ENCODE measurements at regions not wholly inside any gene's neighbourhood (a gene's known extent, or its start where the extent isn't known, plus 50 kb on each side); places are given as distances from the start of the nearest gene placed in this dataset.

DNA sequence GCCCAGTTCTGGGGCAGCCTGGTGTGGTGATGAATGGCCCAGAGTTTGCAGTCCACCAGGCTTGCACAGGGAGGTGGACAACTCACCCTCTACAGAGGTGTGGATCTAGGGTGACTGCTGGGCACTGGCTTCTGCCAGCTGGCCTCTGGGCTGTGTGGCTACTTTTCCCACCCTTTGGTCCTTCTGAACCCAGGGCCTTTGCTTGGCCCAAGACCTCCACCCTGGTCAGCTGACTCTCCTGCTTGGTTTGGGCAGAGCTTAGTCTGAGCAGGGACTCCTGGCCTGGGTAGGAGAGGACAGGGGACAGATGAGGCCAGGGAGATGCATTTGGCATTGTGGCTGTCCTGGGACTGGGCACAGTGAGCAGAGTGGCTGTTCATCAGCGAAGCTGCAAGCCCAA lies 83.0 kb upstream of the SHANK2 start:
- H3K27ac ChIP-seq, result no peak overlapping the region
- ChIA-PET CTCF (interaction anchor here (0.6 to 1.4 kb wide), 2 partner anchors 8 to 230 kb away, joined by 4 read pairs; no protein-coding TSS in a partner anchor), POLR2A (ENCODE audit: low non-redundant PET) (no interaction called here)
- TF ChIP-seq, protein P1, sequence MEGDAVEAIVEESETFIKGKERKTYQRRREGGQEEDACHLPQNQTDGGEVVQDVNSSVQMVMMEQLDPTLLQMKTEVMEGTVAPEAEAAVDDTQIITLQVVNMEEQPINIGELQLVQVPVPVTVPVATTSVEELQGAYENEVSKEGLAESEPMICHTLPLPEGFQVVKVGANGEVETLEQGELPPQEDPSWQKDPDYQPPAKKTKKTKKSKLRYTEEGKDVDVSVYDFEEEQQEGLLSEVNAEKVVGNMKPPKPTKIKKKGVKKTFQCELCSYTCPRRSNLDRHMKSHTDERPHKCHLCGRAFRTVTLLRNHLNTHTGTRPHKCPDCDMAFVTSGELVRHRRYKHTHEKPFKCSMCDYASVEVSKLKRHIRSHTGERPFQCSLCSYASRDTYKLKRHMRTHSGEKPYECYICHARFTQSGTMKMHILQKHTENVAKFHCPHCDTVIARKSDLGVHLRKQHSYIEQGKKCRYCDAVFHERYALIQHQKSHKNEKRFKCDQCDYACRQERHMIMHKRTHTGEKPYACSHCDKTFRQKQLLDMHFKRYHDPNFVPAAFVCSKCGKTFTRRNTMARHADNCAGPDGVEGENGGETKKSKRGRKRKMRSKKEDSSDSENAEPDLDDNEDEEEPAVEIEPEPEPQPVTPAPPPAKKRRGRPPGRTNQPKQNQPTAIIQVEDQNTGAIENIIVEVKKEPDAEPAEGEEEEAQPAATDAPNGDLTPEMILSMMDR (conservative IDR thresholded peaks at IDR 0.05; ENCODE audit: low read depth), result no peak
- no peak for DNase-seq (ENCODE audit: low spot score)

DNA sequence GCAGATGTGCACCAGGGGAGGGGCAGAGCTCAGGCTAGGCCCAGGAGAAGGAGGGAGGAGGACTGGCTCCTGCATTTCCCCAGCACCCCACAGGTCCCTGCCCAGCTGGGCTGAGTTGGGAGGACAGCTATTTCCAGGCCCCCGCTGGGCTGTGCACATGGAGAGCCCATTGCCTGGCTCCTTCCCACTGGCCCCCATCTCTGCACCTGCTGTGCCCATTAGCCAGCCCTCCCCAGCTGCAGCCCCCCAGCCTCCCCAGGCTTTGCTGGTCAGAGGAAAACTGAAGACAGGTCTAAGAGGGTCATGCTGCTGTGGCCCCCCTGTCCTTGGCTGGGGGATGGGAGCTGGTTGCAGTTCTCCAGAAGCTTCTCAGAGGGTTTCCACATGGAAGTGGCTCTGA lies 81.8 kb upstream of the SHANK2 start:
- H3K27ac ChIP-seq, result no peak overlapping the region
- CTCF ChIA-PET, result interaction anchor here (1.4 kb wide), 1 partner anchor 9 kb away, joined by 4 read pairs; no protein-coding TSS in a partner anchor
- DNase-seq (ENCODE audit: low spot score), result no peak
- POLR2A ChIA-PET (ENCODE audit: low non-redundant PET), result no interaction called here
- TF ChIP-seq, protein P1 (conservative IDR thresholded peaks at IDR 0.05; ENCODE audit: low read depth), result no peak

DNA sequence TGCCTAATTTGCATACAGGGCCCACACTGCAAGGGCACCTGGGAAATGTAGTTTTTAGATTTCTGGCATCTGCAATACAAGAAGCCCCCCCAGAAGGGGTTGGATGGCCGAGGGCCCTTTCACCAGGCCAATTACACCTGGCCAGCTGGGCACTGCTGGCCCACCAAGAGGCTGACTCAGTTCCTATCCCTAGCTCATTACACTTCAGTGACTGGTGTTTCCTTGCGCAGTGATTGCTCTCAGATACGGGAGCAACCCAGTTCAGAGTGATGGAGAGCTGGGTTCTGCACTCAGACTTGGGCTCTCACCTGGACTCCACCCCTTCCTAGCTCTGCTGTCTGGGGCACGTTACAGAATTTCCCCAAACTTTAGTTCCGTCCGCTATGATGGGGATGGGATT lies 81.1 kb upstream of the SHANK2 start:
- TF ChIP-seq, protein P1 (conservative IDR thresholded peaks at IDR 0.05; ENCODE audit: low read depth), result no peak
- H3K27ac ChIP-seq, result no peak overlapping the region
- POLR2A ChIA-PET (ENCODE audit: low non-redundant PET), result no interaction called here
- CTCF ChIA-PET, result interaction anchor here (0.7 kb wide), 1 partner anchor 9 kb away, joined by 3 read pairs; no protein-coding TSS in a partner anchor
- DNase-seq (ENCODE audit: low spot score), result no peak

DNA sequence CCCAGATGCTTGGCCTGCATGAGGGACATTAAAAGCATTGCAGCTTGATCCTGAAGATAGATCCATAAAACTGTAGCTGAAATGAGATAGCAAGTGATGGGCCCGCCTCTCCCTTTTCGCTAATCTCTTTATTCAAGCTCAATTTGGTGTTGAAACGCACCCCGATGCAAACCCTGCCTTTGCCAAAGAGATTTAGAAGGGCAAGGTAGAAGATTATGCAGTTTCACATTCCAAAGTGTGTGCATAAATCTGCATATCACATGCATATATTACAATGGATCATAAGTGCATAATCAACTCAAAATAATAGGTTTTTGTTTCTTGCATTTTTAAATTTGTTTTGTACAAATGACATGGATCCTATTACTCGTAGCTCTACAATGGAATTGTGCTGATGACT lies 80.1 kb upstream of the SHANK2 start:
- TF ChIP-seq, protein P1 (conservative IDR thresholded peaks at IDR 0.05; ENCODE audit: low read depth), result no peak
- POLR2A ChIA-PET (ENCODE audit: low non-redundant PET), result no interaction called here
- no peak for DNase-seq (ENCODE audit: low spot score)
- H3K27ac ChIP-seq, result no peak overlapping the region
- CTCF ChIA-PET, result interaction anchor here (1.6 kb wide), 1 partner anchor 81 kb away, joined by 8 read pairs; no protein-coding TSS in a partner anchor

DNA sequence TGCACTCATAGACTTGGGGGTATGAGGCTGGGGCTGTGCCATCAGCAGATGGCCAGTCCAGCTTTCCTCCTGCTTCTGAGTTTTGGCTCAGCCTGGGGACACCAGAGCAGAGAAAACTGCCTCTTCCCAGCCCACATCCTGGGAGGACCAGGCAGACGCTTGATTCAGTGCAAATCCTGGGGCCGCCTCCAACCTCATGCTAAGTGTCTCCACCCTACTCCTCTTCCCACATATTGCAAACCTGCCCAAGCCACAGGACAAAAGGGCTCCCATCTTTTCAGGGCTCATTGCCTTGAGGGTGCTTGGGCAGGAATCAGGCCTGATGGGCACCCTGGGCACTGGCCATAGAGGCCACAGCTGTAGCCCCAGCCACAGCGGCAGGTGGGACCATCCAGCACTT lies 79.7 kb upstream of the SHANK2 start:
- DNase-seq (ENCODE audit: low spot score), result no peak
- ChIA-PET CTCF (interaction anchor here (1.6 kb wide), 1 partner anchor 81 kb away, joined by 8 read pairs; no protein-coding TSS in a partner anchor), POLR2A (ENCODE audit: low non-redundant PET) (no interaction called here)
- no peak overlapping the region for H3K27ac ChIP-seq
- TF ChIP-seq, protein P1 (conservative IDR thresholded peaks at IDR 0.05; ENCODE audit: low read depth), result no peak

DNA sequence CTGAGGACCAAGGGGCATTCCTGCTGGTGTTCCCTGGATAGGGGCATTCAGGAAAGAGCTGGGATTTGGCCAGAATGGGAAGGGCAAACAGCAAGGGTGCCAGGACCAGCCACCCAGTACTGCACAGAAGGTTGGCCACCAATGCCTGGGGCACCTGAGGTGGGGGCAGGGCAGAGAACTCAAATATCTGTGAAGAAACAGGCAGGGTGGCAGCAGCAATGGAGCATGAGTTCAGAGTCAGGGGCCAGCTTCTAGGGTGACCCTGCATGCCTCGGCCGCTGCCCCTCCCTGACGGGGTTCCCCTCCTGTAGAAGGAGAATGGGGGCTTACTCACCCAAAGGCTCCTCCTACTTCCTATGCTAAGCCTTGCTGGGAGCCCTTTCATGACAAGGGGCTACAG lies 79.3 kb upstream of the SHANK2 start:
- ChIA-PET CTCF (interaction anchor here (1.6 kb wide), 1 partner anchor 80 kb away, joined by 8 read pairs; no protein-coding TSS in a partner anchor), POLR2A (ENCODE audit: low non-redundant PET) (no interaction called here)
- DNase-seq (ENCODE audit: low spot score), result no peak
- H3K27ac ChIP-seq, result no peak overlapping the region
- TF ChIP-seq, protein P1 (conservative IDR thresholded peaks at IDR 0.05; ENCODE audit: low read depth), result no peak
